Fibroblast of lung (primary cell): ENCODE measurements at regions not wholly inside any gene's neighbourhood (a gene's known extent, or its start where the extent isn't known, plus 50 kb on each side); places are given as distances from the start of the nearest gene placed in this dataset.

Experiments used
- DNase-seq, 2 donors: peaks; one replicate each; pipeline versions ENCODE4 v3.0.0 to v3.0.0-alpha.2; 2010; ENCODE audit warnings: low read depth in 2 of 2
- H2AFZ ChIP-seq: 2 replicates; pipeline ENCODE4 v1.5.1; 2012; ENCODE audit warnings: low read length, control low read depth, inconsistent platforms
- H3K27ac ChIP-seq: 2 replicates; pipeline ENCODE4 v1.5.1; 2011; ENCODE audit warnings: low read length, control low read depth; ENCODE audit not compliant: insufficient read depth
- H3K27me3 ChIP-seq: 2 replicates; pipeline ENCODE4 v1.5.1; 2011; ENCODE audit warnings: mild to moderate bottlenecking, low read length; ENCODE audit not compliant: control insufficient read depth, insufficient read depth
- H3K36me3 ChIP-seq: 2 replicates; pipeline ENCODE4 v1.5.1; 2011; ENCODE audit warnings: low read length; ENCODE audit not compliant: control insufficient read depth, insufficient read depth
- H3K4me1 ChIP-seq: 2 replicates; pipeline ENCODE4 v1.5.1; 2011; ENCODE audit warnings: low read length; ENCODE audit not compliant: control insufficient read depth, insufficient read depth; ENCODE audit errors: extremely low read depth
- H3K4me2 ChIP-seq: 2 replicates; pipeline ENCODE4 v1.5.1; 2011; ENCODE audit warnings: low read length, control low read depth; ENCODE audit not compliant: insufficient read depth; ENCODE audit errors: extremely low read depth
- H3K4me3 ChIP-seq, 4 experiments: fragments of 200-600 bp in 1 of 4; sonication (generic) in 1 of 4; replicated peaks in 1 of 4; 2 replicates each; pipeline ENCODE4 v1.5.1; 2011 to 2016; ENCODE audit warnings: low read length in 4 of 4, low read depth in 3 of 4, mild to moderate bottlenecking in 3 of 4, control low read depth in 2 of 4, inconsistent platforms in 1 of 4, mixed read lengths in 1 of 4; ENCODE audit not compliant: insufficient read depth in 1 of 4; ENCODE audit errors: control extremely low read depth in 1 of 4
- H3K79me2 ChIP-seq: 2 replicates; pipeline ENCODE4 v1.5.1; 2012; ENCODE audit warnings: mild to moderate bottlenecking, low read length, inconsistent platforms; ENCODE audit not compliant: control insufficient read depth, insufficient read depth
- H3K9ac ChIP-seq: 2 replicates; pipeline ENCODE4 v1.5.1; 2011; ENCODE audit warnings: mild to moderate bottlenecking, low read length, control low read depth; ENCODE audit not compliant: insufficient read depth
- H3K9me3 ChIP-seq: 2 replicates; pipeline ENCODE4 v1.5.1; 2012; ENCODE audit warnings: low read depth, low read length; ENCODE audit not compliant: control insufficient read depth, insufficient read depth
- H4K20me1 ChIP-seq: 2 replicates; pipeline ENCODE4 v1.5.1; 2011; ENCODE audit warnings: low read length; ENCODE audit not compliant: control insufficient read depth, insufficient read depth; ENCODE audit errors: extremely low read depth
- EZH2 ChIP-seq: IDR thresholded peaks from 2 replicates; pipeline ENCODE4 v1.5.1; 2012; ENCODE audit warnings: low read length, control low read depth, mild to moderate bottlenecking; ENCODE audit errors: missing control alignments
- TF ChIP-seq, protein P1 (sequence below), 2 donors: IDR thresholded peaks in 1 of 2; conservative IDR thresholded peaks in 1 of 2; 1 replicate in 1 of 2; 2 replicates in 1 of 2; pipeline ENCODE4 v1.5.1; 2011 to 2012; ENCODE audit warnings: low read length in 2 of 2, control low read depth in 1 of 2, inconsistent platforms in 1 of 2, low read depth in 1 of 2, mild to moderate bottlenecking in 1 of 2

GRCh38 chr22:49055406-49055805 is 772.3 kb downstream of the BRD1 start:
- Histone ChIP-seq H3K27ac (no peak overlapping the region), H4K20me1 (no peaks in the 10 kb centered on the region), H3K79me2 (no peaks in the 10 kb centered on the region), H3K9me3 (no peaks in the 10 kb centered on the region), H3K9ac (no peak overlapping the region), H2AFZ (no peak overlapping the region), H3K4me2 (no peak overlapping the region), H3K27me3 (no peaks in the 10 kb centered on the region), H3K36me3 (no peaks in the 10 kb centered on the region), H3K4me1 (no peaks in the 10 kb centered on the region), H3K4me3 (no peak overlapping the region)
- no peak for DNase-seq
- no peak for TF ChIP-seq EZH2
- TF ChIP-seq, protein P1, sequence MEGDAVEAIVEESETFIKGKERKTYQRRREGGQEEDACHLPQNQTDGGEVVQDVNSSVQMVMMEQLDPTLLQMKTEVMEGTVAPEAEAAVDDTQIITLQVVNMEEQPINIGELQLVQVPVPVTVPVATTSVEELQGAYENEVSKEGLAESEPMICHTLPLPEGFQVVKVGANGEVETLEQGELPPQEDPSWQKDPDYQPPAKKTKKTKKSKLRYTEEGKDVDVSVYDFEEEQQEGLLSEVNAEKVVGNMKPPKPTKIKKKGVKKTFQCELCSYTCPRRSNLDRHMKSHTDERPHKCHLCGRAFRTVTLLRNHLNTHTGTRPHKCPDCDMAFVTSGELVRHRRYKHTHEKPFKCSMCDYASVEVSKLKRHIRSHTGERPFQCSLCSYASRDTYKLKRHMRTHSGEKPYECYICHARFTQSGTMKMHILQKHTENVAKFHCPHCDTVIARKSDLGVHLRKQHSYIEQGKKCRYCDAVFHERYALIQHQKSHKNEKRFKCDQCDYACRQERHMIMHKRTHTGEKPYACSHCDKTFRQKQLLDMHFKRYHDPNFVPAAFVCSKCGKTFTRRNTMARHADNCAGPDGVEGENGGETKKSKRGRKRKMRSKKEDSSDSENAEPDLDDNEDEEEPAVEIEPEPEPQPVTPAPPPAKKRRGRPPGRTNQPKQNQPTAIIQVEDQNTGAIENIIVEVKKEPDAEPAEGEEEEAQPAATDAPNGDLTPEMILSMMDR (conservative IDR thresholded peaks at IDR 0.05 in 1 of 2, IDR thresholded peaks at IDR 0.05 in 1 of 2; ENCODE audit: low read depth in 1 of 2, low read length in 2 of 2): no peak

DNA sequence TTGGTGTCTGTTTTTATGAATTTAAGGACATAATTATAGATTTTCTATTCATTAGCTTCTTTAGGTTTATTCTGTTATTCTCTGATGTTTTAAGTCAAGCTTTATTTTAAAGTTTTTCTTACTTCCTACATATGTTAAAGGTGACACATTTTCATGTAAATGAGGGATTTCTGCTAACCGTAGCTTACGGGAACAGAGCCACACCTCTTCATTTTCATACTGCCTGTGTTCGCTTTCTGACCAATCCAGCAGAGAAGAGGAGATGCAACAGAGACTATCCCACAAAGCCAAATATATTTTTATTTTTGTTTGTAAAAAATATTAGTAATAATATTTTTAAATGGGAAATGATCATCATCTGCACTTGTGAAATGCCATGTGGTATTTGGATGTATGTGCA is 774.1 kb downstream of the BRD1 start:
- Histone ChIP-seq H3K36me3 (no peaks in the 10 kb centered on the region), H3K9me3 (no peaks in the 10 kb centered on the region), H3K4me1 (no peaks in the 10 kb centered on the region), H3K27ac (no peak overlapping the region), H3K4me2 (no peak overlapping the region), H4K20me1 (no peaks in the 10 kb centered on the region), H3K9ac (no peak overlapping the region), H3K79me2 (no peaks in the 10 kb centered on the region), H3K27me3 (no peaks in the 10 kb centered on the region), H2AFZ (no peak overlapping the region), H3K4me3 (no peak overlapping the region)
- DNase-seq: no peak
- TF ChIP-seq EZH2: no peak
- TF ChIP-seq, protein P1 (conservative IDR thresholded peaks at IDR 0.05 in 1 of 2, IDR thresholded peaks at IDR 0.05 in 1 of 2; ENCODE audit: low read depth in 1 of 2, low read length in 2 of 2): no peak

- H3K4me2 ChIP-seq: no peak overlapping the region
- no peak for TF ChIP-seq EZH2
- TF ChIP-seq, protein P1 (conservative IDR thresholded peaks at IDR 0.05 in 1 of 2, IDR thresholded peaks at IDR 0.05 in 1 of 2; ENCODE audit: low read depth in 1 of 2, low read length in 2 of 2): no peak
Observed at GRCh38 chr22:49052560-49052959, 775.1 kb downstream of the BRD1 start.

More at GRCh38 chr22:49052560-49052959, 775.1 kb downstream of the BRD1 start:
- H3K4me3 ChIP-seq: no peak overlapping the region
- H4K20me1 ChIP-seq: no peaks in the 10 kb centered on the region
- H3K9me3 ChIP-seq: no peaks in the 10 kb centered on the region
- H3K36me3 ChIP-seq: no peaks in the 10 kb centered on the region
- H2AFZ ChIP-seq: no peak overlapping the region
- no peaks in the 10 kb centered on the region for H3K79me2 ChIP-seq
- DNase-seq: no peak
- no peak overlapping the region for H3K27ac ChIP-seq
- no peak overlapping the region for H3K9ac ChIP-seq
- H3K4me1 ChIP-seq: no peaks in the 10 kb centered on the region
- H3K27me3 ChIP-seq: no peaks in the 10 kb centered on the region
